NT2/D1 (cell line): ENCODE measurements at regions not wholly inside any gene's neighbourhood (a gene's known extent, or its start where the extent isn't known, plus 50 kb on each side); places are given as distances from the start of the nearest gene placed in this dataset.

Experiments
- SUZ12 ChIP-seq: IDR thresholded peaks from 2 replicates; pipeline ENCODE4 v1.6.1; 2011; ENCODE audit not compliant: insufficient read length, insufficient read depth; ENCODE audit errors: extremely low read depth
- YY1 ChIP-seq: IDR thresholded peaks from 2 replicates; pipeline ENCODE4 v1.6.1; 2011; ENCODE audit not compliant: insufficient read length, insufficient read depth
- ZNF274 ChIP-seq: IDR thresholded peaks from 2 replicates; pipeline ENCODE4 v1.6.1; 2011; ENCODE audit warnings: mild to moderate bottlenecking, low read depth, low read length

- TF ChIP-seq SUZ12 = no peak
- no peak for TF ChIP-seq ZNF274
- no peak for TF ChIP-seq YY1
These were observed 249.2 kb upstream of the GSE1 start for GRCh38 chr16:85363881-85364280.
